ENCODE measurements at regions not wholly inside any gene's neighbourhood (a gene's known extent, or its start where the extent isn't known, plus 50 kb on each side); places are given as distances from the start of the nearest gene placed in this dataset.
A peak's percentile ranks its signal among the peaks of the same experiment; 100 is the strongest.
"Not testable (repeated sequence)": the region's sequence is repeated elsewhere in the genome, so short reads cannot be mapped to it uniquely, and the experiment has no call there.

- DNase-seq (ENCODE audit: low spot score in 2 of 2) (no peak), ATAC-seq (no peak)
- no peak overlapping the region for H3K4me3 Mint-ChIP-seq
- peaks cover 15% of the 10 kb centered on the region for H3K9me3 Mint-ChIP-seq
- H3K4me1 Mint-ChIP-seq: no peaks in the 10 kb centered on the region
- no peaks in the 10 kb centered on the region for H3K36me3 Mint-ChIP-seq
- H3K27ac Mint-ChIP-seq: no peak overlapping the region
Measured at GRCh38 chr14:28987516-28987915, 220.9 kb downstream of the FOXG1 start.

- H3K9me3 Mint-ChIP-seq: peaks cover 21% of the 10 kb centered on the region
- DNase-seq (ENCODE audit: low spot score in 2 of 2); H3K4me1 Mint-ChIP-seq; H3K4me3 Mint-ChIP-seq; H3K27ac Mint-ChIP-seq; H3K36me3 Mint-ChIP-seq; ATAC-seq: not testable (repeated sequence)
Measured at GRCh38 chr14:28997196-28997595, 230.6 kb downstream of the FOXG1 start.

GRCh38 chr14:28999656-29000055 lies 233.1 kb downstream of the FOXG1 start:
- Mint-ChIP-seq H3K4me1 (no peaks in the 10 kb centered on the region), H3K27ac (no peak overlapping the region), H3K36me3 (no peaks in the 10 kb centered on the region), H3K9me3 (peaks cover 21% of the 10 kb centered on the region), H3K4me3 (no peak overlapping the region)
- DNase-seq (ENCODE audit: low spot score in 2 of 2): no peak
- no peak for ATAC-seq

- H3K4me3 Mint-ChIP-seq: no peak overlapping the region
- H3K4me1 Mint-ChIP-seq: no peaks in the 10 kb centered on the region
- no peak for ATAC-seq
- no peak for DNase-seq (ENCODE audit: low spot score in 2 of 2)
- no peaks in the 10 kb centered on the region for H3K36me3 Mint-ChIP-seq
- no peak overlapping the region for H3K27ac Mint-ChIP-seq
- H3K9me3 Mint-ChIP-seq: peaks cover 17% of the 10 kb centered on the region
Measured at GRCh38 chr14:29005647-29006046, 239.1 kb downstream of the FOXG1 start.

GRCh38 chr14:29007990-29008389 lies 241.4 kb downstream of the FOXG1 start:
- H3K27ac Mint-ChIP-seq: no peak overlapping the region
- no peak for DNase-seq (ENCODE audit: low spot score in 2 of 2)
- H3K4me1 Mint-ChIP-seq: no peaks in the 10 kb centered on the region
- peaks cover 24% of the 10 kb centered on the region for H3K9me3 Mint-ChIP-seq
- H3K36me3 Mint-ChIP-seq: no peaks in the 10 kb centered on the region
- no peak for ATAC-seq
- H3K4me3 Mint-ChIP-seq: no peak overlapping the region

- Mint-ChIP-seq H3K4me1 (no peaks in the 10 kb centered on the region), H3K27ac (no peak overlapping the region), H3K36me3 (no peaks in the 10 kb centered on the region), H3K4me3 (no peak overlapping the region), H3K9me3 (peaks cover 24% of the 10 kb centered on the region)
- DNase-seq (ENCODE audit: low spot score in 2 of 2): peak in 1 of 2 donors; percentile 47
- no peak for ATAC-seq
Measured at GRCh38 chr14:29016050-29016900, 249.7 kb downstream of the FOXG1 start.

GRCh38 chr14:29023505-29023904 lies 256.9 kb downstream of the FOXG1 start:
- H3K36me3 Mint-ChIP-seq; DNase-seq (ENCODE audit: low spot score in 2 of 2); H3K27ac Mint-ChIP-seq; ATAC-seq; H3K4me3 Mint-ChIP-seq; H3K4me1 Mint-ChIP-seq: not testable (repeated sequence)
- peaks cover 31% of the 10 kb centered on the region for H3K9me3 Mint-ChIP-seq

GRCh38 chr14:29027441-29027840 lies 260.9 kb downstream of the FOXG1 start:
- ATAC-seq; H3K4me1 Mint-ChIP-seq; H3K4me3 Mint-ChIP-seq; DNase-seq (ENCODE audit: low spot score in 2 of 2); H3K36me3 Mint-ChIP-seq; H3K27ac Mint-ChIP-seq: not testable (repeated sequence)
- H3K9me3 Mint-ChIP-seq: peaks cover 20% of the 10 kb centered on the region

- ATAC-seq; DNase-seq (ENCODE audit: low spot score in 2 of 2); H3K4me3 Mint-ChIP-seq; H3K4me1 Mint-ChIP-seq; H3K27ac Mint-ChIP-seq; H3K36me3 Mint-ChIP-seq: not testable (repeated sequence)
- peaks cover 23% of the 10 kb centered on the region for H3K9me3 Mint-ChIP-seq
Measured at GRCh38 chr14:29027941-29028705, 261.5 kb downstream of the FOXG1 start.

GRCh38 chr14:29028973-29029582 lies 262.5 kb downstream of the FOXG1 start:
- no peaks in the 10 kb centered on the region for H3K4me1 Mint-ChIP-seq
- no peak overlapping the region for H3K27ac Mint-ChIP-seq
- no peak for DNase-seq (ENCODE audit: low spot score in 2 of 2)
- peaks cover 23% of the 10 kb centered on the region for H3K9me3 Mint-ChIP-seq
- H3K36me3 Mint-ChIP-seq: no peaks in the 10 kb centered on the region
- no peak for ATAC-seq
- no peak overlapping the region for H3K4me3 Mint-ChIP-seq

GRCh38 chr14:29030121-29030520 lies 263.5 kb downstream of the FOXG1 start:
- ATAC-seq (no peak), DNase-seq (ENCODE audit: low spot score in 2 of 2) (no peak)
- H3K9me3 Mint-ChIP-seq: peaks cover 23% of the 10 kb centered on the region
- H3K4me1 Mint-ChIP-seq: no peaks in the 10 kb centered on the region
- no peak overlapping the region for H3K4me3 Mint-ChIP-seq
- H3K27ac Mint-ChIP-seq: no peak overlapping the region
- no peaks in the 10 kb centered on the region for H3K36me3 Mint-ChIP-seq

- Mint-ChIP-seq H3K36me3 (no peaks in the 10 kb centered on the region), H3K4me3 (no peak overlapping the region), H3K27ac (no peak overlapping the region), H3K4me1 (no peaks in the 10 kb centered on the region), H3K9me3 (peaks cover 26% of the 10 kb centered on the region)
- no peak for ATAC-seq
- DNase-seq (ENCODE audit: low spot score in 2 of 2): no peak
Measured at GRCh38 chr14:29030970-29031369, 264.4 kb downstream of the FOXG1 start.

- no peak overlapping the region for H3K4me3 Mint-ChIP-seq
- no peaks in the 10 kb centered on the region for H3K4me1 Mint-ChIP-seq
- no peak for DNase-seq (ENCODE audit: low spot score in 2 of 2)
- no peak overlapping the region for H3K27ac Mint-ChIP-seq
- H3K9me3 Mint-ChIP-seq: peaks cover 9% of the 10 kb centered on the region
- no peak for ATAC-seq
- no peaks in the 10 kb centered on the region for H3K36me3 Mint-ChIP-seq
Measured at GRCh38 chr14:29035134-29035533, 268.5 kb downstream of the FOXG1 start.

- peaks cover 19% of the 10 kb centered on the region for H3K9me3 Mint-ChIP-seq
- H3K4me1 Mint-ChIP-seq: no peaks in the 10 kb centered on the region
- DNase-seq (ENCODE audit: low spot score in 2 of 2) (no peak), ATAC-seq (no peak)
- no peaks in the 10 kb centered on the region for H3K36me3 Mint-ChIP-seq
- H3K4me3 Mint-ChIP-seq: no peak overlapping the region
- H3K27ac Mint-ChIP-seq: no peak overlapping the region
Measured at GRCh38 chr14:29037411-29037810, 270.8 kb downstream of the FOXG1 start.

- Mint-ChIP-seq H3K4me3 (no peak overlapping the region), H3K4me1 (no peaks in the 10 kb centered on the region), H3K27ac (no peak overlapping the region), H3K9me3 (peaks cover 16% of the 10 kb centered on the region), H3K36me3 (no peaks in the 10 kb centered on the region)
- no peak for DNase-seq (ENCODE audit: low spot score in 2 of 2)
- ATAC-seq: no peak
Measured at GRCh38 chr14:29039171-29039570, 272.6 kb downstream of the FOXG1 start.

Data from stimulated activated effector memory CD8-positive, alpha-beta T cell treated with anti-CD3 and anti-CD28 coated beads, Interleukin-12 subunit alpha, Interleukin-12 subunit beta, amount 100 ng/mL, for 72 hours (primary cell).